NT2/D1 (cell line): ENCODE measurements at regions not wholly inside any gene's neighbourhood (a gene's known extent, or its start where the extent isn't known, plus 50 kb on each side); places are given as distances from the start of the nearest gene placed in this dataset.

Experiments
- SUZ12 ChIP-seq: IDR thresholded peaks from 2 replicates; pipeline ENCODE4 v1.6.1; 2011; ENCODE audit not compliant: insufficient read length, insufficient read depth; ENCODE audit errors: extremely low read depth
- YY1 ChIP-seq: IDR thresholded peaks from 2 replicates; pipeline ENCODE4 v1.6.1; 2011; ENCODE audit not compliant: insufficient read length, insufficient read depth

DNA sequence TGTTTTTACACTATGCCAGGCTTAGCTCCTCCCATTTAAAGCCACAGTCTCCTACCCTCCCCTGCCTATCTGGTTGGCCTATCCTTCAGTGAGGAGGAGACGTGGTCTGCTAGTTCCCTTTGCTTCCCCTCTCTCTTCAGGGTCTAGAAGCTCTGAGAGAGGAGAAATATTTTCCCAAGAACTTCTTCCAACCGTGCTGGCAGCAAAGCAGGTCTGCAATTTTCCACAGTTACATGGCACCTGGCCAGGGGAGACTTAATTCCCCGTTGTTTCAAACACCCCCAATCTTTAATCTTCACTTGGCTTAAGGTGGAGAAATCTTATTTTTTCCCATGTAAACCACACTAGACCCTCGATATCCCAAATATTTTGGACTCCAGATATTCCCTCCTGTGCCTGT is 149.5 kb upstream of the MCTP2 start:
- TF ChIP-seq YY1, result no peak
- TF ChIP-seq SUZ12, result no peak
